ENCODE measurements at regions not wholly inside any gene's neighbourhood (a gene's known extent, or its start where the extent isn't known, plus 50 kb on each side); places are given as distances from the start of the nearest gene placed in this dataset.
"Not testable (repeated sequence)": the region's sequence is repeated elsewhere in the genome, so short reads cannot be mapped to it uniquely, and the experiment has no call there.

- TF ChIP-seq CTCF (conservative IDR thresholded peaks at IDR 0.05) (no peak), ZFX (IDR thresholded peaks at IDR 0.05) (no peak)
- peak overlapping the region; percentile 67; the same call in 1 of the 2 replicates for H3K27ac ChIP-seq
These were observed 165.3 kb upstream of the GSE1 start for GRCh38 chr16:85447693-85448313.

DNA sequence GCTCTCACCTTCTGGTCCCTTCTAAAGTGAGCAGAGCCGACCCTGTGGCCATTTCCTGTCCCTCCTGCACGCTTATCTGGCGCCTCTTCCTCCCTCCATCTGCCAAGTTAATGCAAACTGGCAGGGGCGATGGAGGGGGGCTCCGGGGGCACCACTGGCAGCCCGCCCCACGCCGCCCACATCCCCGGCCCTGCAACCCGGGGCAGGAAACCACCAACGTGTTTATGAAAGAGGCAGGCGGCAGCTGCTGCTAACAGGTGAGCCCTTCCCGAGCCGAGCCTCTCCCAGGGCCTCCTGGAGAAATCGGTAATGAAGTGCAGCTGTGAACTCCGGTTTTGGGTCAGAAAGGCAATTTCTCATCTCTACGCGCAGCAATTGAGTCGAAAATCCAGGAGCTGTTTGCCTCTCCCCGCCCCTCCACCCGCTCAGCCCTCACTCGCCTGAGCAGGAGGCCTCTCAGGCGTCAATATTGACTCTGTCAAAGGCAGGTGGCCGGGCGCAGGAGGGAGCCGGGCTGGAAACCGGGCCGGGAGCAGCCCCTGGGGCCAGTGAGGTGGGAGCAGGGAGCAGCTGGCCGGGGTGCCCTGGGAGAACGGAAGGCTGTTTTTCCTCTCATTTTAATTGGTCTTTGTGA is 164.4 kb upstream of the GSE1 start:
- TF ChIP-seq CTCF (conservative IDR thresholded peaks at IDR 0.05), result no peak
- TF ChIP-seq ZFX (IDR thresholded peaks at IDR 0.05), result no peak

DNA sequence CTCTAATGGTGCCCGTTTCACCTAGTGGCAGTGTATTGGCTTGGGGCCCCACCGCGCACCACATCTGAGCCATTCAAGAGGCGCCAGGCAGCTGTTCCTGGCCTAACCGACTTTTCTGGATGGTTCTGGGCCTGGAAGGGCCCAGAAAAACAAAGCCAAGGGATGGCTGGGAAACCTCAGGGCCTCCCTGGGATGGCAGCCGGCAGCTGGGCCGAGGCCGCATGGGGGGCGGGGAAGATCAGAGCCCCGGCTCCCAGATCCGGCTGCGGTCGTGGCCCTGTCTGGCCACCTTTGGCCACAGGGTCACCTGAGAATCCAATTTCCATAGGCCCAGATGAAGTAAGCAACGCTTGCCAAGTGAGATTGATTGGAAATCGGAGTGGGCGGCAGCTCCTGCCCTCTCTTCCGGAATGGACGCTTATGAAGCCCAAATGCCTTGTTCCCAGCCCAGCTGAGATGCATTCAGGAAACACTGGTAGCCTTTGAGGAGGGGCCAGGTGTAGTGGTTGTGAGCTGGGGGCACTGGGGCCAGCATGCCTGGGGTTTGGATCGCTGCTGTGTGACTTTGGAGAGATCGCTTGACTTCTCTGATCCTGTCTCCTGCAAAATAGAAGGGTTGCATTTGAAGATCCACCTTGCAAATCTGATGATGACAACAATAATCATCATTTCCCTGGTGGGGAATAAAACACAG is 163.8 kb upstream of the GSE1 start:
- TF ChIP-seq CTCF (conservative IDR thresholded peaks at IDR 0.05) (no peak), ZFX (IDR thresholded peaks at IDR 0.05) (no peak)
- no peak overlapping the region for H3K27ac ChIP-seq

More for the DNA sequence above, 164.4 kb upstream of the GSE1 start:
- H3K27ac ChIP-seq, result no peak overlapping the region

- TF ChIP-seq CTCF (conservative IDR thresholded peaks at IDR 0.05) (no peak), ZFX (IDR thresholded peaks at IDR 0.05) (no peak)
- H3K27ac ChIP-seq, result no peak overlapping the region
These were observed 163.3 kb upstream of the GSE1 start for GRCh38 chr16:85449885-85450245.

- H3K27ac ChIP-seq, result not testable (repeated sequence)
These were observed 162.0 kb upstream of the GSE1 start for GRCh38 chr16:85451142-85451541.

- H3K27ac ChIP-seq, result no peak overlapping the region
These were observed 161.3 kb upstream of the GSE1 start for GRCh38 chr16:85451641-85452363.

More at GRCh38 chr16:85451641-85452363, 161.3 kb upstream of the GSE1 start:
- no peak for TF ChIP-seq ZFX (IDR thresholded peaks at IDR 0.05)
- no peak for TF ChIP-seq CTCF (conservative IDR thresholded peaks at IDR 0.05)

All from C4-2B (cell line).